ENCODE measurements at regions not wholly inside any gene's neighbourhood (a gene's known extent, or its start where the extent isn't known, plus 50 kb on each side); places are given as distances from the start of the nearest gene placed in this dataset.

DNA sequence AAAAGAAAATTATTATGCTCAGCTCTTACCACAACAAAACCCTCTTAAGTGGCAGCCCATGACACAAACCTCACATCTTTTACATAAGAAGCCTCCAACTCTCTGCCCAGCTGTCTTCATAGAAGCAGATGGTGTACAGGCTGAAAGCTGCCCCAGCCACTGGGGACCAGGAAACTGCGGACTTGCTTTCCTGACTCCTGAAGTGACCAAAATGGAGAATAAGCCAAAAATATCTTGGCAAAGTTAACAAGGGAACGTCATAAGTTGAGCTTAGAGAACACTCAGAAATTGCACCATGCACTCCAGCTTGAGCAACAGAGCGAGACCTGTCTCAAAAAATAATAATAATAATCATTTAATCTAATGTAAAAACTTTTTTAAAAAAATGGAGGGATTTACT, 160.3 kb upstream of the CDYL start:
- DNase-seq (ENCODE audit: low spot score): no peak

- DNase-seq (ENCODE audit: low spot score): no peak
Observed at GRCh38 chr6:4615231-4615630, 161.0 kb upstream of the CDYL start.

- no peak for DNase-seq (ENCODE audit: low spot score)
Observed at GRCh38 chr6:4614637-4615036, 161.6 kb upstream of the CDYL start.

DNA sequence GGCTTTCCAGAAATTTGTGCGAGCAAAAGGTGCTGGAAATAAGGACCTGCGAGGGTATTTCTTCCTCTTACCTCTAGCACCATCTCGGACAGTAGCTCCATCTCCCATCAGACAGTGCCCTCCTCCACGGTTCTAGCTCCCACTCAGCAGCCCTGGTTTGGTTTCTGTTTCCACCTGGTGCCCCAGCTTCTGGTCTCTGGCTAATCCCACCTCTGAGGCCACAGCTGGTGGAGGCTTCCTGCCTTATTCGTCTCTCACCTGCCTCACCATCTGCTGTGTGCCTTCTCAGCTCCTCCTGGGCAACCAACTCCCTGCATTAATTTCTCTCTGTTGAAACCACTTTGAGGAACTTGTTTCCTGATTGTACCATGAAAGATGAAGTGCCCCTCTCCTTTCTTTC, 162.4 kb upstream of the CDYL start:
- DNase-seq (ENCODE audit: low spot score): no peak

- no peak for DNase-seq (ENCODE audit: low spot score)
Observed at GRCh38 chr6:4613381-4613780, 162.8 kb upstream of the CDYL start.

GRCh38 chr6:4612636-4613171, 163.5 kb upstream of the CDYL start:
- no peak for DNase-seq (ENCODE audit: low spot score)

DNA sequence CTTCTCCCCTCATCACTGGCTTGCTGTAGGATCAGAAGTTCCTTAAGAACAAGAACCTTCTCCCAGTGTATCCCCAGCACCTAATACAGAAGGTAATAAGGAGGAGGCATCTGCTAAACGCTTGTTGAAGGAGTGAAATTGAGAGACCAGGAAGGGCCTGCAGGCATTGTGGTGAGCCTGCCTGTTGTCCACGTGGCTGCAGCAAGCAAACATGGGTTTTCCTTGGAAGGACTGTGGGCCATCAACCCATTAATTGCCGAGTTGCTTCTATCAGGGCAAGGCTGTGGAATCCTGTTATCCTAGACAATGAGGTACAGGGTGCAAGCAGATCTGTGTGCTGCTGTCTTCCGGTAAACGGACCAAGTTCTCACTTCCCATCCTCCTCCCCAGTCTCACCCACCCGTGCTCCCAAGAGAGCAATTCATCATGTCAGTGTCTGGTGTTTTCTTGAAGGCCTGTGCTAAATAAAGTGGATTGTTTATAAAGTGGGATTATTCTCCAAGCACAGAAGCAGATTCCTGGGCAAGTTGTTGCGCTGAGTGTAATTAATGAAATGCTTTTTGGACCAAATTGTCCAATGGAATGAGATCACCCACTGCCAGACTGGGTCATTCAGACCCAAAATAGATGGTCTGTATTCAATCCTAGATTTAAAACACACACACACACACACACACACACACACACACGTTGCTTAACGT, 164.6 kb upstream of the CDYL start:
- no peak for DNase-seq (ENCODE audit: low spot score)

DNA sequence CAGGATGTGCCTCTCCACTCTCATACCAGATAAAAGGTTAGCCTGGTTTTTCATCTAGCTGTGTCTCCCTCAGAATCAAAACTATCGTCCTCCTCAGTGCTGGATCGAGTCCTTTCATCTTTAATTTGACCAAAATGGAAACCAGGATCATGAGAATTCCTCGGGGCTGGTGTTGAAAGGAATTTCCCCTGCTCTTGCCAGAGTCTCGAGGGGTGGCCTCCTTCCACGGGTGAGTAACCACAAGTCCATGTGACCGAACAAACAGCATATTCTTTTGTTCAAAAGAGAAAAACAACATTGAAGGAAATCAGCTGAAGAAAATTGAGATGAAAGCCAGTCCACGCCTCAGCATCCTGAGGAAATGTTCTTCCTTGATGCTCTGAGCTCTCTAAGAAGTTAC, 165.9 kb upstream of the CDYL start:
- DNase-seq (ENCODE audit: low spot score): no peak

DNA sequence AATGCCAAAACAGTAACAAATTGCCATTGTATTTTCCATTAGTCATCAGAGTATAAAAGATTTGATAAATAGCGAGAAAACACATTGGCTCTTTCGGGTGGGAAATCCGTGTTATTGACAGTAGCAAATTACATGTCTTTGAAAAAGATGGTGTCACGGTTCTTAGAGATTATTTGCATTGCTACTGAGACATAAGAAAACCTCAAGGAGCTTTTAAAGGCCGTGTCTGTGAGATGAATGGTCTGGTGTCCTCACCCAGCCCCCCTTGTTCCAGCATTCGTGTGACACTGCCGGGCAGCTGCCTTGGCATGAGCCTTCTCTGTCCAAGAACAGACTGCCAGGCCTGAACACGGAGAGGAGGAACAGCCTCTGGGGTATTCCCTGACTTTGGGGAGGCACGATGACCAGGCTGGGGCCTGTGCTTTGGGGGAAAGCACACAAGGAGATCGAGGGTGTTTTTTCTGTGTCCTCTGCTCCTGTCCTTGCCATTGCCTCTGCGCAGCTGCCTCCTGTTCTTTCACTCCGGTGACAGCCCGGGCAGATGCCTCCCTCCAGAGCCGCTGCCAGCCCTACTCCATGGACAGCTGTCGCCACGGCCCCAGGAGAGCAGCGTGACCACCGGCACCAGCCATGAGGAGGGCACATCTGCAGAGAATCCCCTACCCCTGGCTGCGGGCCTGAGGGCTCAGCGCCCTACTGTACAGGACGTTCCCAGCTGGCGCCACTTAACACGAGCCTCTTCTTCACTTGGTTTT, 167.7 kb upstream of the CDYL start:
- no peak for DNase-seq (ENCODE audit: low spot score)

GRCh38 chr6:4607793-4608192, 168.4 kb upstream of the CDYL start:
- no peak for DNase-seq (ENCODE audit: low spot score)

GRCh38 chr6:4606821-4607704, 169.1 kb upstream of the CDYL start:
- peak; percentile 26 for DNase-seq (ENCODE audit: low spot score)

- no peak for DNase-seq (ENCODE audit: low spot score)
Observed at GRCh38 chr6:4606016-4606415, 170.2 kb upstream of the CDYL start.

GRCh38 chr6:4603856-4604369, 172.3 kb upstream of the CDYL start:
- DNase-seq (ENCODE audit: low spot score): no peak

GRCh38 chr6:4603291-4603690, 172.9 kb upstream of the CDYL start:
- no peak for DNase-seq (ENCODE audit: low spot score)

- DNase-seq (ENCODE audit: low spot score): no peak
Observed at GRCh38 chr6:4599924-4600323, 176.3 kb upstream of the CDYL start.

DNA sequence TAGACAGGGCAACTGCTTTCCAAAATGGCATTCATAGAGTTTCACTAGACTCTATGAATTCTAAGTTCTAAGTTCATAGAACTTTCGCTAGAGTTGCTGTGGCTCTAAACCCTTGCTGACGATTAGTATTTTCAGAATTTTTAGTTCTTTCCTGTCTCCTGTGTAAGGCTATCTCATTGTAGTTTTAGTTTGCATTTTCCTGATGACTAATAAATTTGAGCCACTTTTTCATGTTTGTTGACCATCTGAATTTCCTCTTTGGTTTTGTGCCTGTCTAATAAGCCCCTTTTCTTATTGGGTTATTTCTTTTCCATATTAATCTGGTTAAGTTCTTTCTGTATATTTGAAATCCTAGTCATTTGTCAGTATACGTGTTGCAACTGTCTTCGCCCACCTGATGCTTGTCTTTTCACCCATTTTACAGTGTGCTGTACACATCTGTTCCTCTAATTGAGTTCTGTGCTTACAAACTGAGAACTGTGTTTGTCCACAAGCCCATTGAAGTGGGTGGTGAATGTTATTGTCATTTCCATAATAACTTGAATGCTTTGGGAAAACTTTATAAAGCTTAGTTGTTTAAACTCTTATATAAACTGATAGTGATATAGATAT, 177.7 kb upstream of the CDYL start:
- DNase-seq (ENCODE audit: low spot score): no peak

DNA sequence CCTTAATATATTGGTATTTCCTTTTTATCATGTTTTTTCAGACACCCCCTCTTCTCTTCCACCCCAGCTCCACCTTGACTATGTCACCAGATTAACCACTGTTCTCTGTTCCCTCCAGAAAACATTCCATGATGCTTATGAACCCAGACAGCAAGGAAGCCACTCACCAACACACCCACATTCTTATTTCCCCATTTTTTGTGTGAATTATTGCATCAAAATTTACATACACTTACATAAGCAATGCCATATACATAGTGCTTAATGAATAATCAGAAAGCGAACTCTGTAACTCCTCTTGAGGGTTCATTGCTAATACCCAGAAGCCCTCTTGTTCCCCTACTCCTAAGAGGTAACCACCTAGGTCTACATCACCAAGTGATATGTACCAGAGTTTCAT, 182.3 kb upstream of the CDYL start:
- DNase-seq (ENCODE audit: low spot score): no peak

DNA sequence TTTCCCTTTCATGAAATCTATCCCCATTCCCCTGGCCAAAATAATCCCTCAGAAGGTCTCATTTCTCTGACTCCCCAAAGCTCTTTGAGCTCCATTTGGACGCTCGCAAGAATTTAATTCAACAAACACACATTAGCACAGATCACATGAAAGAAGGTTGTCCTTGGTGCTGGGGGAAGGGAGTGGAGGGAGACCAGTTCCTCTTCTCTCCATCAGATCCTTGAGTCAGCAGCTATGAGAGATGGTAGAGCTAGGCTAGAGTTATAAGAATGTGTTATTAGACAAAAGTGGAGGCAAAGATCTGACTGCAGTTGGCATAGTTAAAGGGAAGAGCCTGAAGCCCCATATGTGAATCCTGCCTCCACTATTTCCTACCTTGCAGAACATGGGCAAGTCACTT, 184.2 kb upstream of the CDYL start:
- no peak for DNase-seq (ENCODE audit: low spot score)

GRCh38 chr6:4591218-4591617, 185.0 kb upstream of the CDYL start:
- no peak for DNase-seq (ENCODE audit: low spot score)

DNA sequence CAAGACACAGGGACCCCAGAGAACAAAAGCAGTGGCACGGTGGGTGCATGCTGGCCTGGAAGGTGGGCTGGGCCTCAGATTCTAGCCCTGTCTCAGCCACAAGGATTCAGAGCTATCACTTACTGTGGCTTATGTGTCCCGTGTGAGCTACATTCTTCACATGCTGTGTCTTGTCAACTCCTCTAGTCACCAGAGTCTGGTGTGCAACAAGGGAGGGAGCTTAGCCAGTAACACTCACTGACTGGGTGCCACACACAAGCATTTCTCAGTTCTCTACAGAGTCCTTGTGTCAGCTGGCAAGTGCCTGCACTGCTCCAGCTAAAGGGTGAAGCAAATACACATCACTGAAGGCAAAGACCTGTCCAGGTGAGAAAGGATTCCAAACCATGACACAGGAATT, 186.9 kb upstream of the CDYL start:
- DNase-seq (ENCODE audit: low spot score): no peak

DNA sequence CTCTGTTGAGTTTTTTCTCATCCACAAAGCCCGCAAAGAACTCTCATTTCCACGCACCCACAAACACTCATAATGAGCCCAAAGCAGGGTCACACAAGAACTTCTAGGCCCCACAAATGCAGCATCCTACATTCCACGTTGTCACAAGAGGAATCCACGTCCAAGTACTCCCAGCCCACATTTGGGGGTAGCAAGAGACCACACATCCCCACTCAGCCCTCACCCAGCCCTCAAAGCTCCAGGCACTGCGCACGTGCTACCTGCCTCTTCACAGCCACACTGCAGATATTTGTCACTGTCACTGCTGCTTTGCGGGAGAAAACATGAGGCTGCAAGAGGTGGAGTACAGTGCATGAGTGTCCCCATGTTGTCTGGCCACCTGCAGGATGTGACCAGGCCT, 187.6 kb upstream of the CDYL start:
- no peak for DNase-seq (ENCODE audit: low spot score)

- DNase-seq (ENCODE audit: low spot score): no peak
Observed at GRCh38 chr6:4588163-4588562, 188.0 kb upstream of the CDYL start.
